ENCODE measurements at regions not wholly inside any gene's neighbourhood (a gene's known extent, or its start where the extent isn't known, plus 50 kb on each side); places are given as distances from the start of the nearest gene placed in this dataset.

DNA sequence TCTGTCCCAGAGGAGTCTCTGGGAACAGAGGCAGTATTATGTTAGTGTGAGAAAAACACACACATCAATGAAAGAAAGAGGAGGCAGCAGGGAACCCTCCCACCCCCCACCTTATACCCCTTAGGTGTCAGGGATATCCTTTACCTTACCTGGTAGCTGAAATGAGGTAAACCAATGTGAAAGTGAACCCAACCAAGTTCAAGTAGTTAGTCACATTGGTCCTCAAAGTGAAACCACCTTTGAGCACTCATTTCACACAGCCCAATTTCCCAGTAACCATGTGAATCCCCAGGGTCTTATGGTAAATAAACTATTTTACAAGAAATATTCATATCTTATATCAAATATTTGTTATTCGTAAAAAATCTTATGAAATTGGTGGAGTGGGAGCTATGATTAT lies 377.8 kb downstream of the LRATD1 start:
- TF ChIP-seq, protein P1, sequence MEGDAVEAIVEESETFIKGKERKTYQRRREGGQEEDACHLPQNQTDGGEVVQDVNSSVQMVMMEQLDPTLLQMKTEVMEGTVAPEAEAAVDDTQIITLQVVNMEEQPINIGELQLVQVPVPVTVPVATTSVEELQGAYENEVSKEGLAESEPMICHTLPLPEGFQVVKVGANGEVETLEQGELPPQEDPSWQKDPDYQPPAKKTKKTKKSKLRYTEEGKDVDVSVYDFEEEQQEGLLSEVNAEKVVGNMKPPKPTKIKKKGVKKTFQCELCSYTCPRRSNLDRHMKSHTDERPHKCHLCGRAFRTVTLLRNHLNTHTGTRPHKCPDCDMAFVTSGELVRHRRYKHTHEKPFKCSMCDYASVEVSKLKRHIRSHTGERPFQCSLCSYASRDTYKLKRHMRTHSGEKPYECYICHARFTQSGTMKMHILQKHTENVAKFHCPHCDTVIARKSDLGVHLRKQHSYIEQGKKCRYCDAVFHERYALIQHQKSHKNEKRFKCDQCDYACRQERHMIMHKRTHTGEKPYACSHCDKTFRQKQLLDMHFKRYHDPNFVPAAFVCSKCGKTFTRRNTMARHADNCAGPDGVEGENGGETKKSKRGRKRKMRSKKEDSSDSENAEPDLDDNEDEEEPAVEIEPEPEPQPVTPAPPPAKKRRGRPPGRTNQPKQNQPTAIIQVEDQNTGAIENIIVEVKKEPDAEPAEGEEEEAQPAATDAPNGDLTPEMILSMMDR (IDR thresholded peaks at IDR 0.05; ENCODE audit: low read depth, low read length, poor library complexity, severe bottlenecking): no peak
- no peak for TF ChIP-seq EZH2phosphoT487 (IDR thresholded peaks at IDR 0.05; ENCODE audit: borderline replicate concordance, low read length)

Measured in DOHH2 (cell line).